Colonic mucosa (tissue), 4 donors: ENCODE measurements at regions not wholly inside any gene's neighbourhood (a gene's known extent, or its start where the extent isn't known, plus 50 kb on each side); places are given as distances from the start of the nearest gene placed in this dataset.

Experiments
- DNase-seq: peaks from one replicate; pipeline ENCODE4 v3.0.0-alpha.2; 2020
- H3K27ac ChIP-seq: fragments of 200-600 bp; one replicate; pipeline ENCODE4 v1.8.0; 2021
- H3K27me3 ChIP-seq: fragments of 200-600 bp; one replicate; pipeline ENCODE4 v1.8.0; 2021
- H3K36me3 ChIP-seq: fragments of 200-600 bp; one replicate; pipeline ENCODE4 v1.8.0; 2021
- H3K4me1 ChIP-seq: fragments of 200-600 bp; one replicate; pipeline ENCODE4 v1.8.0; 2021; ENCODE audit warnings: mild to moderate bottlenecking
- H3K4me3 ChIP-seq: fragments of 200-600 bp; one replicate; pipeline ENCODE4 v1.8.0; 2021
- H3K9ac ChIP-seq, 2 donors: one replicate each; pipeline ENCODE4 v1.7.0; 2013; ENCODE audit warnings: control low read depth in 2 of 2, low read depth in 2 of 2, low read length in 2 of 2
- H3K9me3 ChIP-seq: fragments of 200-600 bp; one replicate; pipeline ENCODE4 v1.8.0; 2021
- intact Hi-C: fragments of 100-400 bp; cut with DNase I; formaldehyde crosslinking; loops from one replicate; pipeline ENCODE4 v1.14.1; 2022
- TF ChIP-seq, protein P1 (sequence below): fragments of 200-600 bp; IDR thresholded peaks from one replicate; pipeline ENCODE4 v1.8.0; 2022; ENCODE audit warnings: antibody characterized with exemption, mild to moderate bottlenecking
- donor health status: healthy.
- donor health status: DM: no; HTN: no; CAD: no.
- donor health status: DM: no; HTN: no; CAD: no.

DNA sequence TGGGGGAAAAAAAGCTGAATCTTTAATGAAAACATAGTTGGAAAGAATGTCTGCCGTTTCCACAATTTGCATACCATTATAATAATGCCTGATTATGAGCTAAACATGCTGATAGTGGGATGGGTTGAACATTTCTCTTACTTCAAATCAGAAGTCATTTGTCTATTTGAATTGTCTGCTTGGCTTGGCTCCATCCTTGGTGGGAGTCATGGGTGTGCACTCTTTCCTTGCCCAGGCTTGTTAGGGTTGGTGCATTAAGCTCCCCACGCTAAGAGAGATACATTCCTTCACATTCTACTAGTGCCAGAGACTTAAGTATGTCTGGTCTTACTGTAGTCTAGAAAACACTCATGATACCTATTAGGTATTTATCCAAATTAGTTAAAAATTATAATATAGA is 121.4 kb upstream of the RARB start:
- no peak overlapping the region for H3K4me3 ChIP-seq
- H3K9ac ChIP-seq, result no peak overlapping the region
- intact Hi-C loops, result no loop called here
- H3K9me3 ChIP-seq, result no peaks in the 10 kb centered on the region
- H3K27ac ChIP-seq, result no peak overlapping the region
- H3K27me3 ChIP-seq, result no peaks in the 10 kb centered on the region
- DNase-seq, result no peak
- H3K36me3 ChIP-seq, result no peaks in the 10 kb centered on the region
- no peaks in the 10 kb centered on the region for H3K4me1 ChIP-seq
- TF ChIP-seq, protein P1, sequence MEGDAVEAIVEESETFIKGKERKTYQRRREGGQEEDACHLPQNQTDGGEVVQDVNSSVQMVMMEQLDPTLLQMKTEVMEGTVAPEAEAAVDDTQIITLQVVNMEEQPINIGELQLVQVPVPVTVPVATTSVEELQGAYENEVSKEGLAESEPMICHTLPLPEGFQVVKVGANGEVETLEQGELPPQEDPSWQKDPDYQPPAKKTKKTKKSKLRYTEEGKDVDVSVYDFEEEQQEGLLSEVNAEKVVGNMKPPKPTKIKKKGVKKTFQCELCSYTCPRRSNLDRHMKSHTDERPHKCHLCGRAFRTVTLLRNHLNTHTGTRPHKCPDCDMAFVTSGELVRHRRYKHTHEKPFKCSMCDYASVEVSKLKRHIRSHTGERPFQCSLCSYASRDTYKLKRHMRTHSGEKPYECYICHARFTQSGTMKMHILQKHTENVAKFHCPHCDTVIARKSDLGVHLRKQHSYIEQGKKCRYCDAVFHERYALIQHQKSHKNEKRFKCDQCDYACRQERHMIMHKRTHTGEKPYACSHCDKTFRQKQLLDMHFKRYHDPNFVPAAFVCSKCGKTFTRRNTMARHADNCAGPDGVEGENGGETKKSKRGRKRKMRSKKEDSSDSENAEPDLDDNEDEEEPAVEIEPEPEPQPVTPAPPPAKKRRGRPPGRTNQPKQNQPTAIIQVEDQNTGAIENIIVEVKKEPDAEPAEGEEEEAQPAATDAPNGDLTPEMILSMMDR, result no peak

DNA sequence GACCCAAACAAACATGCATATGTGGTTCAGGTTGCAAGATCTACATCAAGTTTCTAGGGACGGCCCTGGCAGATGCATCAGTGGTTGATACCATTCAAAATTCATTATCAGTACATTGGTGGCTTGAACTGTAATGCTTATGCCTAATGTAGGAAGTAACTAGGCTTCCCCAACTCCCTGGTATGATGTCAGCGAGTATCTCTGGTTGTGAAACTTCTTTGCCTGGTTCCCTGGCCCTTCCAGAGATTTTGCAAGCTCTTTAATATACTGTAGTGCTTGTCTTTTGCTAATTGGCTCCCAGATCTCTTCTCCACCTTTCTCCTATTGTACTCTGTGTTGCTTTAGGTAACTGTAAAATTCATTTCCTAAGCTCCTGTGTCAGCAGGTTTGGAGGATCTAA is 114.8 kb upstream of the RARB start:
- no peak overlapping the region for H3K9ac ChIP-seq
- no peaks in the 10 kb centered on the region for H3K36me3 ChIP-seq
- intact Hi-C loops, result no loop called here
- DNase-seq, result no peak
- no peak overlapping the region for H3K27ac ChIP-seq
- H3K9me3 ChIP-seq, result no peaks in the 10 kb centered on the region
- no peaks in the 10 kb centered on the region for H3K27me3 ChIP-seq
- no peak overlapping the region for H3K4me3 ChIP-seq
- TF ChIP-seq, protein P1, result no peak
- no peaks in the 10 kb centered on the region for H3K4me1 ChIP-seq

DNA sequence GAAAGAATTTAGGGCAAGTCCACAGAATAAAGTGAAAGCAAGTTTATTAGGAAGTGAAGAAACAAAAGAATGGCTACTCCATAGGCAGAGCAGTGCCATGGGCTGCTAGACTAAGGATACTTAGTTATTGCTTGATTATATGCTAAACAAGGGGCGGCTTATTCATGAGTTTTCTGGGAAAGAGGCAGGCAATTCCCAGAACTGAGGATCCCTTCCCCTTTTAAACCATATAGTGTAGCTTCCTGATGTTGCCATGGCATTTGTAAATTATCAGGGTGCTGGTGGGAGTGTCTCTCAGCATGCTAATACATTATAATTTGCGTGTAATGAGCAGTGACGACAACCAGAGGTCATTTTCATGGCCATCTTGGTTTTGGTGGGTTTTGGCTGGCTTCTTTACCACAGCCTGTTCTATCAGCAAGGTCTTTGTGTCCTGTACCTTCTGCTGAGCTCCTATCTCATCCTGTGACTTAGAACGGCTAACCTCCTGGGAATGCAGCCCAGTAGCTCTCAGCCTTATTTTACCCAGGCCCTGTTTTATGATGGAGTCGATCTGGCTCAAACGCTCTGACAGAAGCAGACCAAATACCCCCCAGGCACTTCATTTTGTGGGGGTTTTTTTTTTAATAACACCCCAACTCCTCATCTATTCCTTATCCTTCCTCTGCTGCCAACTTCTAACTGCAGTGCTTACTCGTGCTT is 103.0 kb upstream of the RARB start:
- H3K9me3 ChIP-seq, result no peaks in the 10 kb centered on the region
- intact Hi-C loops, result no loop called here
- no peak overlapping the region for H3K9ac ChIP-seq
- no peaks in the 10 kb centered on the region for H3K27me3 ChIP-seq
- H3K36me3 ChIP-seq, result no peaks in the 10 kb centered on the region
- TF ChIP-seq, protein P1, result no peak
- no peaks in the 10 kb centered on the region for H3K4me1 ChIP-seq
- H3K4me3 ChIP-seq, result no peak overlapping the region
- no peak overlapping the region for H3K27ac ChIP-seq
- DNase-seq, result no peak

DNA sequence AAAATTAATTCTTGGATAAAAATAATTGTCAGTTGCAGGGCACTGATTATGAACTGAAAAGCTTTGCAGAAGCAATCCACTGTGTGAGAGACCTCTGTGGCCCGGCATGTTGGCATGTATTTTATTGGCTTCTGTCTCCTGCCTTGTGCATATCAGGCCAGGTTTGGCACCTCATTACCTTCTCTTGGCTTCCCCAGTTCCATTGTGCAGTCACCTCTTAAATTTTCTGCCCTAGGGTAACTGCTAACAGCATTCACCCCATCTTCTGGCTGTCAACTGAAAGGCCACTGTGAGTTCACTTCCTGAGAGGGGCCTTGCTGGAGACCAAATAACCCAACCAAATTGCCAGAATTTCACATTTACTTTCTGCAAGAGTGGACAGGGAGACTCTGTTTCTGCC is 92.7 kb upstream of the RARB start:
- no peaks in the 10 kb centered on the region for H3K4me1 ChIP-seq
- no peak overlapping the region for H3K27ac ChIP-seq
- H3K27me3 ChIP-seq, result no peaks in the 10 kb centered on the region
- H3K4me3 ChIP-seq, result no peak overlapping the region
- H3K9ac ChIP-seq, result no peak overlapping the region
- H3K36me3 ChIP-seq, result no peaks in the 10 kb centered on the region
- DNase-seq, result no peak
- intact Hi-C loops, result no loop called here
- TF ChIP-seq, protein P1, result no peak
- no peaks in the 10 kb centered on the region for H3K9me3 ChIP-seq

DNA sequence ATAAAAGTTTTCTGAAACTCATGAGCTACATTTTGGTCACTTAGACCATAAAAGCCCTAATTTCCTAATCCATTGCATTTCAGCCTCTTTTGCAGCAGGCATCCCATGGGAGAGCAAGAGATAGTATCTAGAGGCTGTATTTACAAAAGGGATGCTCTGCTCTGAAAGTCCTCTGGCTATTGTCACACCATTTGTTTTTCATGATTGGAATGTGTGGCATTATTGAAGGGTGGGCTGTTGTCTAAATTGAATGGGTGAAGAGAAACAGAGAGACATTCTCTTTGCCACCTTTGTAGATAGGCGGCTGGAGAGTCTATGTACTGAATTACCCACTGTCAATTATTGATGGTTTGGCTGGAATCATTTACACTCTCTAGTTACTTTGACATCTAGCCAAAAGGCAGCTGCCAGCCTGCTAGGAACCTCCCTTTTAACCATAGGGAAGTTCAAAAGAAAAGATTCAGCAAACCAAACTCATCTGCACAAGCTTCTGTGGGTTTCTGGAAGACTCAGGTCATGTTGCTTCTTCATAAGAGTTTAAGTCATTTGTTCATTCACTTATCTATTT is 89.8 kb upstream of the RARB start:
- Histone ChIP-seq H3K27me3 (no peaks in the 10 kb centered on the region), H3K9me3 (no peaks in the 10 kb centered on the region), H3K9ac (no peak overlapping the region), H3K4me3 (no peak overlapping the region), H3K36me3 (no peaks in the 10 kb centered on the region), H3K4me1 (no peaks in the 10 kb centered on the region), H3K27ac (no peak overlapping the region)
- intact Hi-C loops, result no loop called here
- no peak for DNase-seq
- TF ChIP-seq, protein P1, result no peak
